ENCODE measurements at regions not wholly inside any gene's neighbourhood (a gene's known extent, or its start where the extent isn't known, plus 50 kb on each side); places are given as distances from the start of the nearest gene placed in this dataset.

DNA sequence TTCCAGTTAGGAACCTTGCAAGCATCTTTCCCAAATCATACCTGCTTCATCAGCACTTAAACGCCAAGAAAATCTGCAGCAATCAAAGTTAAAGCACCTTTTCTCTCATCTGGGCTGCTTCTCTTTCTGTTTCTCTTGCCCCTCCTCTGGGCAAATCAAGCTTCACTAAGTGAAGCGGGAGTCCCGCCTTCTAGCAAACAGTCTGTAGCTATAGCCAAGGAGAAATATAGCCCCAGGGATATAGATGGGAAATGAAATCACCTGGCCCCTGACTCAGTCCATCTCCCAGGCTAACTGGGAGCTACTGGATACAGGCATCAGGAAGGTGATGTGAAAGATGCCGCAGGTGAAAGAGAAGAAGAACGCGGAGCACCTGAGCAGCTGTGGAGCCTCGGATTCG lies 481.9 kb downstream of the C6orf118 start:
- Histone ChIP-seq H3K4me2 (ENCODE audit: low read length) (no peak overlapping the region), H3F3A (ENCODE audit: control insufficient read depth, insufficient read depth) (no peaks in the 10 kb centered on the region), H3K9me3 (ENCODE audit: control insufficient read depth, insufficient read depth, low read length) (no peaks in the 10 kb centered on the region), H3K9me2 (replicated peaks; ENCODE audit: control insufficient read depth, low read length) (no peaks in the 10 kb centered on the region), H3K4me3 (ENCODE audit: low read length) (no peak overlapping the region), H3K4me1 (ENCODE audit: control insufficient read depth, low read length) (no peaks in the 10 kb centered on the region), H3K79me2 (ENCODE audit: control insufficient read depth, low read length) (no peaks in the 10 kb centered on the region), H4K20me1 (ENCODE audit: control insufficient read depth, insufficient read depth, low read depth, low read length) (no peaks in the 10 kb centered on the region), H3K27me3 (ENCODE audit: control insufficient read depth, low read length) (no peaks in the 10 kb centered on the region), H3K36me3 (ENCODE audit: control insufficient read depth, low read length) (no peaks in the 10 kb centered on the region), H3K27ac (ENCODE audit: low read depth, low read length) (no peak overlapping the region)
- no peak for TF ChIP-seq EZH2phosphoT487 (IDR thresholded peaks at IDR 0.05; ENCODE audit: borderline replicate concordance, low read length)
- TF ChIP-seq, protein P1, sequence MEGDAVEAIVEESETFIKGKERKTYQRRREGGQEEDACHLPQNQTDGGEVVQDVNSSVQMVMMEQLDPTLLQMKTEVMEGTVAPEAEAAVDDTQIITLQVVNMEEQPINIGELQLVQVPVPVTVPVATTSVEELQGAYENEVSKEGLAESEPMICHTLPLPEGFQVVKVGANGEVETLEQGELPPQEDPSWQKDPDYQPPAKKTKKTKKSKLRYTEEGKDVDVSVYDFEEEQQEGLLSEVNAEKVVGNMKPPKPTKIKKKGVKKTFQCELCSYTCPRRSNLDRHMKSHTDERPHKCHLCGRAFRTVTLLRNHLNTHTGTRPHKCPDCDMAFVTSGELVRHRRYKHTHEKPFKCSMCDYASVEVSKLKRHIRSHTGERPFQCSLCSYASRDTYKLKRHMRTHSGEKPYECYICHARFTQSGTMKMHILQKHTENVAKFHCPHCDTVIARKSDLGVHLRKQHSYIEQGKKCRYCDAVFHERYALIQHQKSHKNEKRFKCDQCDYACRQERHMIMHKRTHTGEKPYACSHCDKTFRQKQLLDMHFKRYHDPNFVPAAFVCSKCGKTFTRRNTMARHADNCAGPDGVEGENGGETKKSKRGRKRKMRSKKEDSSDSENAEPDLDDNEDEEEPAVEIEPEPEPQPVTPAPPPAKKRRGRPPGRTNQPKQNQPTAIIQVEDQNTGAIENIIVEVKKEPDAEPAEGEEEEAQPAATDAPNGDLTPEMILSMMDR (IDR thresholded peaks at IDR 0.05; ENCODE audit: low read depth, low read length, poor library complexity, severe bottlenecking), result no peak

DNA sequence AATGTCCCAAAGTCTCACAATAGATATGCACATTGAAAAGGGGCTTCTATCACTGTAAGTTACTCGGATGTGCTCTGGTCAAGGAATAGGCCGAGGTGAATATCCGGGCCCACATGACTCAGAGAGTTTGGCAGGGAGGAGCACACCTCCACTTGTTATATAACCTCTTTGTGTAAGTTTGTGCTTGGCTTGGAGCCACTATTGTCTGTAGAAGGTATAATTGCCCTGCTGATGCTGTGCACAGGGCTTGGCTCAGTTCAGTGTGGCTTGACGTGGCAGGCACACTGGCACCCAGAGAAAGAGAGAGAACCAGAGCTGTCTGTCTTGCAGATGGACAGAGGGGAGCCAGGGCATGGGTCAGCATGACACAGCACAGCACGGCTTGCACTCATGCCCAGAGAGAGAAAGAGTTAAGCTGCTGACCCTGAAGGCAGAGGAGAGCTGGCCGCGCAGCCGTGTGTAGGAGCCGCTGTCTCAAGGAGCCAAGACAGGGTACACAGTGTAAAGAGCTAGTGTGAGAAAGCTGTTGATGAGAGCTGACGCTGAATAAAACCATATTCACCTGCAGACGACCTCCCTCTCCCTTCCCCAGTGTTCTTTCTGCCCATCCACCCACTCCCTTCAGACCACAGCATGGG lies 482.5 kb downstream of the C6orf118 start:
- Histone ChIP-seq H3K4me2 (ENCODE audit: low read length) (no peak overlapping the region), H3K9me3 (ENCODE audit: control insufficient read depth, insufficient read depth, low read length) (no peaks in the 10 kb centered on the region)

DNA sequence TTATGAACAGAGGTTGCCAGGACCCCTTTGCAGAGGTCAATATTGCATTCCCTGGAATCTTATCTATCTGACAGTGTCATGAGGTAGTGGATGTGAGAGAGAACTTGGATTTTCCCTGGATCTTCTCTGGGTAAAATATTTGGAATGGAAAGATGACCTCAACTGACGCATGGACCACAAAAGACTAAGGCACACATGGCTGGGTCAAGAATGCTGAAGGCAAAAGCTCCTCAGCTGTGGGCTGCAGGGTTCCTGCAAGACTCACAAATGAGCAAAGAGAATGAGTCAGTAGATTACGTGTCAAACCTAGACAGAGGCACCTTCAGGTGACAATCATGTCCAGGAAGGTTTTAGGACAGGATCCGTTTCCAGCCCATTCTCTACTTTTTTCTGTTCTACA lies 484.0 kb downstream of the C6orf118 start:
- H3K9me2 ChIP-seq (replicated peaks; ENCODE audit: control insufficient read depth, low read length), result no peaks in the 10 kb centered on the region
- H3K9me3 ChIP-seq (ENCODE audit: control insufficient read depth, insufficient read depth, low read length), result no peaks in the 10 kb centered on the region
- no peaks in the 10 kb centered on the region for H3K79me2 ChIP-seq (ENCODE audit: control insufficient read depth, low read length)
- TF ChIP-seq, protein P1 (IDR thresholded peaks at IDR 0.05; ENCODE audit: low read depth, low read length, poor library complexity, severe bottlenecking), result no peak
- H3F3A ChIP-seq (ENCODE audit: control insufficient read depth, insufficient read depth), result no peaks in the 10 kb centered on the region
- no peaks in the 10 kb centered on the region for H3K4me1 ChIP-seq (ENCODE audit: control insufficient read depth, low read length)
- H3K4me2 ChIP-seq (ENCODE audit: low read length), result no peak overlapping the region
- no peak overlapping the region for H3K27ac ChIP-seq (ENCODE audit: low read depth, low read length)
- H3K4me3 ChIP-seq (ENCODE audit: low read length), result no peak overlapping the region
- no peaks in the 10 kb centered on the region for H3K36me3 ChIP-seq (ENCODE audit: control insufficient read depth, low read length)
- no peaks in the 10 kb centered on the region for H3K27me3 ChIP-seq (ENCODE audit: control insufficient read depth, low read length)
- H4K20me1 ChIP-seq (ENCODE audit: control insufficient read depth, insufficient read depth, low read depth, low read length), result no peaks in the 10 kb centered on the region

More for the DNA sequence above, 482.5 kb downstream of the C6orf118 start:
- Histone ChIP-seq H3K79me2 (ENCODE audit: control insufficient read depth, low read length) (no peaks in the 10 kb centered on the region), H3F3A (ENCODE audit: control insufficient read depth, insufficient read depth) (no peaks in the 10 kb centered on the region), H3K27ac (ENCODE audit: low read depth, low read length) (no peak overlapping the region), H3K36me3 (ENCODE audit: control insufficient read depth, low read length) (no peaks in the 10 kb centered on the region), H3K9me2 (replicated peaks; ENCODE audit: control insufficient read depth, low read length) (no peaks in the 10 kb centered on the region), H3K4me1 (ENCODE audit: control insufficient read depth, low read length) (no peaks in the 10 kb centered on the region), H4K20me1 (ENCODE audit: control insufficient read depth, insufficient read depth, low read depth, low read length) (no peaks in the 10 kb centered on the region), H3K27me3 (ENCODE audit: control insufficient read depth, low read length) (no peaks in the 10 kb centered on the region), H3K4me3 (ENCODE audit: low read length) (no peak overlapping the region)
- TF ChIP-seq, protein P1 (IDR thresholded peaks at IDR 0.05; ENCODE audit: low read depth, low read length, poor library complexity, severe bottlenecking), result no peak
- TF ChIP-seq EZH2phosphoT487 (IDR thresholded peaks at IDR 0.05; ENCODE audit: borderline replicate concordance, low read length), result no peak
